SHP77 (cell line): ENCODE measurements at regions not wholly inside any gene's neighbourhood (a gene's known extent, or its start where the extent isn't known, plus 50 kb on each side); places are given as distances from the start of the nearest gene placed in this dataset.

Source experiments
- DNase-seq, 2 experiments: peaks; one replicate each; lab custom pipeline; 2025; lab: John Stamatoyannopoulos, UW

GRCh38 chr1:95370691-95371562 is 136.9 kb downstream of the RWDD3 start:
- DNase-seq, result no peak

GRCh38 chr1:95371666-95372282 is 137.8 kb downstream of the RWDD3 start:
- no peak for DNase-seq

- no peak for DNase-seq
Observed at GRCh38 chr1:95375174-95375573, 141.2 kb downstream of the RWDD3 start.

GRCh38 chr1:95380909-95381308 is 146.9 kb downstream of the RWDD3 start:
- no peak for DNase-seq

- DNase-seq, result no peak
Observed at GRCh38 chr1:95382000-95382786, 148.2 kb downstream of the RWDD3 start.

- DNase-seq, result no peak
Observed at GRCh38 chr1:95383111-95383510, 149.1 kb downstream of the RWDD3 start.

GRCh38 chr1:95384567-95384966 is 150.6 kb downstream of the RWDD3 start:
- DNase-seq, result no peak

GRCh38 chr1:95386371-95386770 is 152.4 kb downstream of the RWDD3 start:
- DNase-seq, result no peak

- DNase-seq, result no peak
Observed at GRCh38 chr1:95386915-95387314, 152.9 kb downstream of the RWDD3 start.

- DNase-seq, result no peak
Observed at GRCh38 chr1:95388031-95388430, 154.0 kb downstream of the RWDD3 start.

- no peak for DNase-seq
Observed at GRCh38 chr1:95393434-95393833, 159.4 kb downstream of the RWDD3 start.

GRCh38 chr1:95396557-95396956 is 162.5 kb downstream of the RWDD3 start:
- DNase-seq, result no peak

- no peak for DNase-seq
Observed at GRCh38 chr1:95402780-95403179, 168.8 kb downstream of the RWDD3 start.

GRCh38 chr1:95406279-95406678 is 172.3 kb downstream of the RWDD3 start:
- DNase-seq, result no peak

- no peak for DNase-seq
Observed at GRCh38 chr1:95407131-95407885, 173.3 kb downstream of the RWDD3 start.

- no peak for DNase-seq
Observed at GRCh38 chr1:95407886-95408291, 173.9 kb downstream of the RWDD3 start.

GRCh38 chr1:95408507-95409136 is 174.6 kb downstream of the RWDD3 start:
- DNase-seq, result no peak

- no peak for DNase-seq
Observed at GRCh38 chr1:95409276-95409675, 175.3 kb downstream of the RWDD3 start.

- DNase-seq, result no peak
Observed at GRCh38 chr1:95409901-95410300, 175.9 kb downstream of the RWDD3 start.

GRCh38 chr1:95415146-95415545 is 181.1 kb downstream of the RWDD3 start:
- no peak for DNase-seq

- no peak for DNase-seq
Observed at GRCh38 chr1:95426772-95427171, 192.8 kb downstream of the RWDD3 start.

GRCh38 chr1:95427525-95427924 is 193.5 kb downstream of the RWDD3 start:
- no peak for DNase-seq
